Urinary bladder (tissue), 3 donors: ENCODE measurements at regions not wholly inside any gene's neighbourhood (a gene's known extent, or its start where the extent isn't known, plus 50 kb on each side); places are given as distances from the start of the nearest gene placed in this dataset.
A peak's percentile ranks its signal among the peaks of the same experiment; 100 is the strongest.

Experiments used
- DNase-seq: peaks from one replicate; pipeline ENCODE4 v3.0.0-alpha.2; 2015; ENCODE audit errors: extremely low spot score
- H3K27ac ChIP-seq: one replicate; pipeline ENCODE4 v1.5.1; 2013; ENCODE audit warnings: low read depth, mild to moderate bottlenecking, moderate library complexity
- H3K36me3 ChIP-seq: one replicate; pipeline ENCODE4 v1.6.1; 2013; ENCODE audit warnings: mild to moderate bottlenecking, moderate library complexity; ENCODE audit not compliant: insufficient read depth
- H3K4me1 ChIP-seq: one replicate; pipeline ENCODE4 v1.6.1; 2013; ENCODE audit warnings: mild to moderate bottlenecking, moderate library complexity; ENCODE audit not compliant: insufficient read depth
- H3K4me3 ChIP-seq: one replicate; pipeline ENCODE4 v1.5.1; 2013; ENCODE audit warnings: low read depth, low read length
- WGBS: extraction: QIAGEN DNeasy Blood & Tissue Kit; methylation state at CpG from one replicate; pipeline ENCODE4 v1.1.7; 2013; 5-methylcytosine and 5-hydroxymethylcytosine counted together
- donor health status: healthy with polysubstance abuse.
- donor health status: healthy.

GRCh38 chr2:43078781-43079755 is 147.3 kb downstream of the ZFP36L2 start:
- Histone ChIP-seq H3K36me3 (no peaks in the 10 kb centered on the region), H3K4me1 (peaks cover 3% of the 10 kb centered on the region), H3K4me3 (no peak overlapping the region), H3K27ac (no peak overlapping the region)
- no peak for DNase-seq
- 81% methylated on average over 15 of the region's 15 CpGs for WGBS

- peaks cover 3% of the 10 kb centered on the region for H3K4me1 ChIP-seq
- 95% methylated on average over 5 of the region's 5 CpGs for WGBS
- no peak for DNase-seq
Observed at GRCh38 chr2:43078301-43078700, 148.1 kb downstream of the ZFP36L2 start.

GRCh38 chr2:43077876-43078275 is 148.5 kb downstream of the ZFP36L2 start:
- Histone ChIP-seq H3K36me3 (no peaks in the 10 kb centered on the region), H3K4me1 (no peaks in the 10 kb centered on the region), H3K27ac (no peak overlapping the region), H3K4me3 (no peak overlapping the region)
- DNase-seq: no peak
- 100% methylated on average over 1 of the region's 1 CpG for WGBS

More at GRCh38 chr2:43078301-43078700, 148.1 kb downstream of the ZFP36L2 start:
- H3K4me3 ChIP-seq: no peak overlapping the region
- H3K36me3 ChIP-seq: no peaks in the 10 kb centered on the region
- H3K27ac ChIP-seq: no peak overlapping the region

- H3K36me3 ChIP-seq: no peaks in the 10 kb centered on the region
- 97% methylated on average over 5 of the region's 5 CpGs for WGBS
- no peaks in the 10 kb centered on the region for H3K4me1 ChIP-seq
- no peak overlapping the region for H3K27ac ChIP-seq
- no peak for DNase-seq
- no peak overlapping the region for H3K4me3 ChIP-seq
Observed at GRCh38 chr2:43076676-43077075, 149.7 kb downstream of the ZFP36L2 start.

GRCh38 chr2:43075811-43076585 is 150.4 kb downstream of the ZFP36L2 start:
- H3K36me3 ChIP-seq: no peaks in the 10 kb centered on the region
- H3K27ac ChIP-seq: peak overlapping the region; percentile 58
- 98% methylated on average over 3 of the region's 3 CpGs for WGBS
- H3K4me3 ChIP-seq: no peak overlapping the region
- no peak for DNase-seq
- no peaks in the 10 kb centered on the region for H3K4me1 ChIP-seq

- DNase-seq: peak; percentile 92
- WGBS: 16% methylated on average over 4 of the region's 4 CpGs
- no peak overlapping the region for H3K4me3 ChIP-seq
- H3K27ac ChIP-seq: peak overlapping the region; percentile 58
- no peaks in the 10 kb centered on the region for H3K36me3 ChIP-seq
- H3K4me1 ChIP-seq: no peaks in the 10 kb centered on the region
Observed at GRCh38 chr2:43075054-43075593, 151.3 kb downstream of the ZFP36L2 start.

GRCh38 chr2:43074592-43075053 is 151.8 kb downstream of the ZFP36L2 start:
- DNase-seq: no peak
- Histone ChIP-seq H3K27ac (peak overlapping the region; percentile 58), H3K4me3 (no peak overlapping the region), H3K36me3 (no peaks in the 10 kb centered on the region), H3K4me1 (no peaks in the 10 kb centered on the region)
- 64% methylated on average over 2 of the region's 2 CpGs for WGBS

- Histone ChIP-seq H3K27ac (peak overlapping the region; percentile 13), H3K4me3 (no peak overlapping the region), H3K36me3 (no peaks in the 10 kb centered on the region), H3K4me1 (no peaks in the 10 kb centered on the region)
- no peak for DNase-seq
- whole genome bisulfite sequencing: 88% methylated on average over 2 of the region's 2 CpGs
Observed at GRCh38 chr2:43074052-43074451, 152.4 kb downstream of the ZFP36L2 start.

- 58% methylated on average over 7 of the region's 7 CpGs for WGBS
- Histone ChIP-seq H3K36me3 (no peaks in the 10 kb centered on the region), H3K4me1 (no peaks in the 10 kb centered on the region), H3K4me3 (no peak overlapping the region), H3K27ac (no peak overlapping the region)
- DNase-seq: peak; percentile 59
Observed at GRCh38 chr2:43073401-43073825, 153.0 kb downstream of the ZFP36L2 start.

GRCh38 chr2:43071599-43072550 is 154.5 kb downstream of the ZFP36L2 start:
- no peak overlapping the region for H3K4me3 ChIP-seq
- no peaks in the 10 kb centered on the region for H3K36me3 ChIP-seq
- H3K4me1 ChIP-seq: no peaks in the 10 kb centered on the region
- H3K27ac ChIP-seq: no peak overlapping the region
- 68% methylated on average over 16 of the region's 16 CpGs for WGBS
- DNase-seq: no peak

GRCh38 chr2:43070676-43071502 is 155.5 kb downstream of the ZFP36L2 start:
- H3K4me1 ChIP-seq: no peaks in the 10 kb centered on the region
- no peak for DNase-seq
- no peaks in the 10 kb centered on the region for H3K36me3 ChIP-seq
- 80% methylated on average over 15 of the region's 15 CpGs for WGBS
- H3K27ac ChIP-seq: peak overlapping the region; percentile 12
- no peak overlapping the region for H3K4me3 ChIP-seq

GRCh38 chr2:43070030-43070429 is 156.4 kb downstream of the ZFP36L2 start:
- Histone ChIP-seq H3K27ac (no peak overlapping the region), H3K4me1 (no peaks in the 10 kb centered on the region), H3K4me3 (no peak overlapping the region), H3K36me3 (no peaks in the 10 kb centered on the region)
- WGBS: 71% methylated on average over 3 of the region's 3 CpGs
- DNase-seq: no peak
